Lower leg skin (tissue), 3 donors: ENCODE measurements at regions not wholly inside any gene's neighbourhood (a gene's known extent, or its start where the extent isn't known, plus 50 kb on each side); places are given as distances from the start of the nearest gene placed in this dataset.

Source experiments
- CTCF ChIP-seq, 3 donors: fragments of 450-650 bp; IDR thresholded peaks; one replicate each; pipeline ENCODE4 v1.5.1; 2016; ENCODE audit warnings: antibody characterized with exemption in 3 of 3, mild to moderate bottlenecking in 3 of 3, moderate library complexity in 2 of 3
- POLR2A ChIP-seq, 2 donors: fragments of 450-650 bp; IDR thresholded peaks; one replicate each; pipeline ENCODE4 v1.6.1; 2016 to 2017; ENCODE audit warnings: antibody characterized with exemption in 2 of 2, mild to moderate bottlenecking in 1 of 2, moderate library complexity in 1 of 2

- no peak for TF ChIP-seq CTCF (IDR thresholded peaks at IDR 0.05)
- no peak for TF ChIP-seq POLR2A (IDR thresholded peaks at IDR 0.05)
These were observed 57.7 kb downstream of the ZC3H11B start for GRCh38 chr1:219555031-219555692.
